Suprapubic skin (tissue), 3 donors: ENCODE measurements at regions not wholly inside any gene's neighbourhood (a gene's known extent, or its start where the extent isn't known, plus 50 kb on each side); places are given as distances from the start of the nearest gene placed in this dataset.

Experiments
- POLR2A ChIP-seq, 2 donors: fragments of 450-650 bp; IDR thresholded peaks; one replicate each; pipeline ENCODE4 v1.6.1; 2017; ENCODE audit warnings: antibody characterized with exemption in 2 of 2, mild to moderate bottlenecking in 2 of 2, moderate library complexity in 2 of 2
- TF ChIP-seq, protein P1 (sequence below), 2 donors: fragments of 200-600 bp in 1 of 2; fragments of 450-650 bp in 1 of 2; sonication (generic) in 1 of 2; IDR thresholded peaks; one replicate each; pipeline ENCODE4 v1.5.1; 2016 to 2019; ENCODE audit warnings: antibody characterized with exemption in 2 of 2, mild to moderate bottlenecking in 1 of 2, moderate library complexity in 1 of 2

DNA sequence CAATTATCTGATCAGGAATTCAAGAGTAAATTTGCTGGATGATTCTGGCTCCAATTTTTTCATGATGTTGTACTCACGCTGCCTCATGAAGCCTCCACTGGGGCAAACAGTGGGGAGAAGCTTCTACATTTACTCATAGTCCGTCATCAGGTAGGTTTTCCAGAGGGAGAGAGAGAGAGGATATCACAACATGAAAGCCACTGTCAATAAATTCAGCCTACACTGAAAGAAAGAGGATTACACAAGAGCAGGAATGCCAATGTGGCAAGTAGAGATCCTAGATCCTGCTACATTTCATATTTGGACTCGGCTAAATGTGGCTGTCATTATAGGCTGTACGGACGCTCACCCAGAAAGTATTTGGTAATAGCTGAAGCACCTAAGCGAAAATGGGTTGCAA lies 819.9 kb downstream of the BRINP3 start:
- TF ChIP-seq, protein P1, sequence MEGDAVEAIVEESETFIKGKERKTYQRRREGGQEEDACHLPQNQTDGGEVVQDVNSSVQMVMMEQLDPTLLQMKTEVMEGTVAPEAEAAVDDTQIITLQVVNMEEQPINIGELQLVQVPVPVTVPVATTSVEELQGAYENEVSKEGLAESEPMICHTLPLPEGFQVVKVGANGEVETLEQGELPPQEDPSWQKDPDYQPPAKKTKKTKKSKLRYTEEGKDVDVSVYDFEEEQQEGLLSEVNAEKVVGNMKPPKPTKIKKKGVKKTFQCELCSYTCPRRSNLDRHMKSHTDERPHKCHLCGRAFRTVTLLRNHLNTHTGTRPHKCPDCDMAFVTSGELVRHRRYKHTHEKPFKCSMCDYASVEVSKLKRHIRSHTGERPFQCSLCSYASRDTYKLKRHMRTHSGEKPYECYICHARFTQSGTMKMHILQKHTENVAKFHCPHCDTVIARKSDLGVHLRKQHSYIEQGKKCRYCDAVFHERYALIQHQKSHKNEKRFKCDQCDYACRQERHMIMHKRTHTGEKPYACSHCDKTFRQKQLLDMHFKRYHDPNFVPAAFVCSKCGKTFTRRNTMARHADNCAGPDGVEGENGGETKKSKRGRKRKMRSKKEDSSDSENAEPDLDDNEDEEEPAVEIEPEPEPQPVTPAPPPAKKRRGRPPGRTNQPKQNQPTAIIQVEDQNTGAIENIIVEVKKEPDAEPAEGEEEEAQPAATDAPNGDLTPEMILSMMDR (IDR thresholded peaks at IDR 0.05): no peak
- TF ChIP-seq POLR2A (IDR thresholded peaks at IDR 0.05): no peak
